ENCODE measurements at regions not wholly inside any gene's neighbourhood (a gene's known extent, or its start where the extent isn't known, plus 50 kb on each side); places are given as distances from the start of the nearest gene placed in this dataset.

DNA sequence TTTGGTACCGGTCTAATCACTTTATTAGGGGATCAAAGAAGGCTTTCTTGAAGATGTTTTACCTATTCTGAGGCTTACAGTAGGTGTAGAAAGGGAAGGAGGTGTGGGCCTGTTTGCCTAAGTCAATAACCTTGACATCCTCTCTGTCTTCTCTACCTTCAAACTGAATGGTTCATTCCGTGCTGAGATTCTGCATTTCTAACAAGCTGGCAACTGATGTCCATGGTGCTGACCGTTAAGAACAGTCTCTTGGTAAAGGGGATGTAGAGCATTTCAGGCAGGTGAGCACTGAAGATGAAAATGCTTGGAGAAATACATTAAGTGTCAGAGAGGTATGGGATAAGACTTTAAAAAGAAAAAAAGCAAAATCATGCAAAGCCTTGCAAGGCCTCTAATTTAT is 51.5 kb upstream of the DGKB start (continued):
- TF ChIP-seq TCF4 (CRISPR knock-in tag; IDR thresholded peaks at IDR 0.05; ENCODE audit: borderline replicate concordance) (no peak), ISL1 (CRISPR knock-in tag; IDR thresholded peaks at IDR 0.05) (no peak)

Data from SK-N-SH treated with all-trans-retinoic acid at 6 μM for 48 hours (cell line).